GM23248 (cell line): ENCODE measurements at regions not wholly inside any gene's neighbourhood (a gene's known extent, or its start where the extent isn't known, plus 50 kb on each side); places are given as distances from the start of the nearest gene placed in this dataset.
A peak's percentile ranks its signal among the peaks of the same experiment; 100 is the strongest.

Source experiments
- DNase-seq: peaks from one replicate; pipeline ENCODE4 v3.0.0-alpha.2; 2015
- H2AFZ ChIP-seq: fragments of 200-600 bp; sonication (generic); 2 replicates; pipeline ENCODE4 v1.6.1; 2016; ENCODE audit warnings: antibody characterized with exemption
- H3F3A ChIP-seq: fragments of 200-600 bp; sonication (generic); 2 replicates; pipeline ENCODE4 v1.6.1; 2016; ENCODE audit warnings: mild to moderate bottlenecking, antibody characterized with exemption, mixed run types; ENCODE audit not compliant: insufficient read depth
- H3K27ac ChIP-seq: fragments of 200-600 bp; sonication (generic); 2 replicates; pipeline ENCODE4 v1.5.1; 2016; ENCODE audit warnings: mild to moderate bottlenecking
- H3K27me3 ChIP-seq: fragments of 200-600 bp; sonication (generic); replicated peaks from 2 replicates; pipeline ENCODE4 v1.6.1; 2016; ENCODE audit warnings: mild to moderate bottlenecking; ENCODE audit not compliant: insufficient read depth
- H3K36me3 ChIP-seq: fragments of 200-600 bp; sonication (generic); 2 replicates; pipeline ENCODE4 v1.6.1; 2016; ENCODE audit warnings: low read depth, mild to moderate bottlenecking
- H3K4me1 ChIP-seq: fragments of 200-600 bp; sonication (generic); 2 replicates; pipeline ENCODE4 v1.6.1; 2016; ENCODE audit warnings: mild to moderate bottlenecking; ENCODE audit not compliant: insufficient read depth
- H3K4me2 ChIP-seq: fragments of 200-600 bp; sonication (generic); one replicate; pipeline ENCODE4 v1.6.1; 2016; ENCODE audit warnings: mild to moderate bottlenecking; ENCODE audit not compliant: unreplicated experiment
- H3K4me3 ChIP-seq: fragments of 200-600 bp; sonication (generic); 2 replicates; pipeline ENCODE4 v1.5.1; 2016; ENCODE audit warnings: mild to moderate bottlenecking
- H3K79me2 ChIP-seq: fragments of 200-600 bp; sonication (generic); 2 replicates; pipeline ENCODE4 v1.6.1; 2016; ENCODE audit warnings: mild to moderate bottlenecking; ENCODE audit not compliant: insufficient read depth
- H3K9ac ChIP-seq: fragments of 200-600 bp; sonication (generic); 2 replicates; pipeline ENCODE4 v1.6.1; 2016; ENCODE audit warnings: mild to moderate bottlenecking
- H3K9me2 ChIP-seq: fragments of 200-600 bp; sonication (generic); 2 replicates; pipeline ENCODE4 v1.6.1; 2016; ENCODE audit warnings: mixed run types, mild to moderate bottlenecking, moderate library complexity; ENCODE audit not compliant: insufficient read depth
- H3K9me3 ChIP-seq: fragments of 200-600 bp; sonication (generic); one replicate; pipeline ENCODE4 v1.6.1; 2017; ENCODE audit warnings: low read depth
- H4K20me1 ChIP-seq: fragments of 200-600 bp; sonication (generic); 2 replicates; pipeline ENCODE4 v1.6.0; 2016; ENCODE audit not compliant: insufficient read depth
- EZH2 ChIP-seq: fragments of 200-600 bp; sonication (generic); IDR thresholded peaks from 2 replicates; pipeline ENCODE4 v1.6.1; 2018; ENCODE audit warnings: antibody characterized with exemption, mild to moderate bottlenecking; ENCODE audit not compliant: insufficient read depth, poor library complexity, severe bottlenecking
- EZH2phosphoT487 ChIP-seq: fragments of 200-600 bp; sonication (generic); IDR thresholded peaks from 2 replicates; pipeline ENCODE4 v1.6.1; 2018; ENCODE audit warnings: antibody characterized with exemption, moderate library complexity, mild to moderate bottlenecking, low read depth; ENCODE audit not compliant: insufficient read depth
- WGBS, 2 experiments: methylation state at CpG; one replicate each; pipeline ENCODE4 v1.1.6; 2015 to 2017; ENCODE audit warnings: low lambda C conversion rate in 2 of 2, low coverage in 1 of 2; ENCODE audit errors: missing lambda C conversion rate in 2 of 2; 5-methylcytosine and 5-hydroxymethylcytosine counted together
- in situ Hi-C: fragments of 300-500 bp; cut with MboI; formaldehyde crosslinking; loops from 2 replicates; pipeline ENCODE4 v1.15.0; 2020

DNA sequence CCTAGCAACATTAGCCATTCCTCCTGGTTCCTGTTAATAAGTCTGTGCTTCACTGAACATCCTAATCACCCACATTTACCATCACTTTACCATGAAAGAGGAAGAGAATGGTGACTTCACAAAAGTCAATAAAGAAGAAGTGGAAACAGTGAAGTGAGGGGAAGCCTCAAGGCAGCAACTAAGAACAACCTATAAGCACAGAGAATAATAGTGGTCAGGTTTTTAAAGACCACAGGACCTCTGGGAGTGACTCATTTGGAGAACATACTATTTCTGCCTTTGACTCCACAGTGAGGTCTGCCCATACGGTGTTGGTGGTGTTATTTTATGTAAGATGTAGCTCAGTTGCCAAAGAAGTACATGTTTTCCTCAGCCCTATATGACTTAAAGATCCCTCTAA, 86.0 kb upstream of the TET2 start:
- H3K4me1 ChIP-seq, result no peaks in the 10 kb centered on the region; the same call in 1 of the 2 replicates
- no peak overlapping the region for H3K27ac ChIP-seq
- in situ Hi-C loops, result no loop called here
- no peaks in the 10 kb centered on the region for H4K20me1 ChIP-seq
- H3K36me3 ChIP-seq, result no peaks in the 10 kb centered on the region
- TF ChIP-seq EZH2, result no peak
- TF ChIP-seq EZH2phosphoT487, result no peak
- no peak overlapping the region for H2AFZ ChIP-seq
- no peaks in the 10 kb centered on the region for H3K9me3 ChIP-seq
- H3K9ac ChIP-seq, result no peak overlapping the region
- H3K79me2 ChIP-seq, result no peaks in the 10 kb centered on the region
- no peak for DNase-seq
- H3K9me2 ChIP-seq, result no peaks in the 10 kb centered on the region
- no peak overlapping the region for H3K4me2 ChIP-seq
- WGBS, 2 experiments, result 7 to 14% methylated on average over 1 of the region's 1 CpG
- H3K4me3 ChIP-seq, result no peak overlapping the region
- H3F3A ChIP-seq, result no peaks in the 10 kb centered on the region
- no peaks in the 10 kb centered on the region for H3K27me3 ChIP-seq

DNA sequence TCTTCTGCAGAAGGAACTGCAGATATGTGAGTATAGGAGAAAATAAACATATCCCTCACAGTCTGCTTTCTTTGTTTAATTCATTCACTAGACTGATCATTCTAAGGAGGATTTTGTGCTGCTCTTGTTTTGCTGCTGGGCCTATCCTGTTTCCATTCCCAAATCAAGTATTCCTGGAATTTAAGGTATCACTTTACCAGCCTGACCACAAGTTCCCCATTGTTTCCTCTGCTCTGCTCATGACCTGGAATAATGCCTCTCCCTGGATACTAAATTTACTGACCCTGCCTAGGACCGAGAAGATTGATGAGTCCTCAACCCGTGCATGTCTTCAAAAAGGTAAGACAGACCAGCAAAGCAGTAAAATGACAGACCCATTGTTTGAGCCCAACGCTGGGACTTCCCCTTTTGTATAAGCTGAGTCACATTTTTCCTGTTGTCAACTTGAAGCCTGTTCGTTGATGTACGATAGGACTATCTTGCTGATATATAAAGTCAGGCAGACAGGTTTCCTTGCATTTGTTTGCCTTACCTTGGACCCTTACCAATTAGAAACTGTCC, 85.5 kb upstream of the TET2 start:
- no peak overlapping the region for H3K4me2 ChIP-seq
- no peaks in the 10 kb centered on the region for H3K36me3 ChIP-seq
- in situ Hi-C loops, result no loop called here
- no peaks in the 10 kb centered on the region for H3K27me3 ChIP-seq
- H3K79me2 ChIP-seq, result no peaks in the 10 kb centered on the region
- no peaks in the 10 kb centered on the region; the same call in 1 of the 2 replicates for H3K4me1 ChIP-seq
- WGBS, 2 experiments, result 30 to 31% methylated on average over 5 of the region's 5 CpGs
- H4K20me1 ChIP-seq, result no peaks in the 10 kb centered on the region
- no peak overlapping the region for H3K4me3 ChIP-seq
- H3K9me2 ChIP-seq, result no peaks in the 10 kb centered on the region
- DNase-seq, result no peak
- no peak overlapping the region for H2AFZ ChIP-seq
- TF ChIP-seq EZH2phosphoT487 (no peak), EZH2 (no peak)
- H3K9me3 ChIP-seq, result no peaks in the 10 kb centered on the region
- no peaks in the 10 kb centered on the region for H3F3A ChIP-seq
- H3K9ac ChIP-seq, result no peak overlapping the region
- H3K27ac ChIP-seq, result no peak overlapping the region

DNA sequence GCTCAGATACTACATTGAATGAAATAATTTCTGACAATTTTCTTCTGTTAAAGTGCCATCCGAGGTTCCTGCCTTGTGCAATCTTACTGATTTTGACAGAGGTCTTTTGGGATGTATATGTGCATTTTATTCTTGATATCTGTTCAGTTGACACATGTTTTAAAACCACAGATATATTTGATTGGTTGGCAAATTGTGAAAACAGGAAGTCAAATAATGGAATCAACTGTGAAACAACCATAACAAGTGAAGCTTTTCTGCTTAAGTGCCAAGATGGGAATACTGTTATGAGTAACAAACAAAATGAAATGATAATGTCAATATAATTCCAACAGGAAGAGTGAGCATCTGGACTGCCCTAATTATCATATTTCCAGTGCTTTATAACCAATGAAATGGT, 84.9 kb upstream of the TET2 start:
- Histone ChIP-seq H3K27me3 (no peaks in the 10 kb centered on the region), H3K4me2 (no peak overlapping the region), H4K20me1 (no peaks in the 10 kb centered on the region), H3K36me3 (no peaks in the 10 kb centered on the region), H3K9ac (no peak overlapping the region), H3K79me2 (no peaks in the 10 kb centered on the region), H3K27ac (no peak overlapping the region), H3K9me3 (no peaks in the 10 kb centered on the region), H3F3A (no peaks in the 10 kb centered on the region), H2AFZ (no peak overlapping the region), H3K9me2 (no peaks in the 10 kb centered on the region), H3K4me3 (no peak overlapping the region), H3K4me1 (no peaks in the 10 kb centered on the region; the same call in 1 of the 2 replicates)
- TF ChIP-seq EZH2 (no peak), EZH2phosphoT487 (no peak)
- 4 to 10% methylated on average over 1 of the region's 1 CpG for WGBS, 2 experiments
- in situ Hi-C loops, result no loop called here
- no peak for DNase-seq

DNA sequence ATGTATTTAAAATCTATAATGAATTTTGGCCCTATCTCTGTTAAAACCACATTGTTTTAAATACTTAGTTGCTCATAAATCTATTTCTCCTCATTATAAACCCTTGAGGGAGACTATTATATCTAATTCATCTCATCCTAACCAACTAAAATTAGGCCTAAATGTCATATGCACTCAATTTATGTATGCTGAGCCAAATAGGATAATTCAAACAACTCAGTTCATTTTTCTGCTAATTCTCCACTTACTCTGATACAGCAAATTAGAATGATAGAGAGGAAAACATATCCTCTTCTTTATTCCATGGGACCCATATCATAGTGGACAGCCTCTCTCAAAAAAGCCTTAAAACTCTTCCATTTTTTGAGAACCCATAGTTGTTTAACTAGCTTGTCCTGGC, 80.3 kb upstream of the TET2 start:
- in situ Hi-C loops, result no loop called here
- no peaks in the 10 kb centered on the region for H3K79me2 ChIP-seq
- TF ChIP-seq EZH2 (no peak), EZH2phosphoT487 (no peak)
- H3K4me1 ChIP-seq, result no peaks in the 10 kb centered on the region; the same call in 1 of the 2 replicates
- no peaks in the 10 kb centered on the region for H3K9me2 ChIP-seq
- H3K27ac ChIP-seq, result no peak overlapping the region
- no peak for DNase-seq
- no peaks in the 10 kb centered on the region for H3K9me3 ChIP-seq
- no peak overlapping the region for H3K4me2 ChIP-seq
- H4K20me1 ChIP-seq, result no peaks in the 10 kb centered on the region
- no peaks in the 10 kb centered on the region for H3F3A ChIP-seq
- no peak overlapping the region for H3K9ac ChIP-seq
- H3K4me3 ChIP-seq, result no peak overlapping the region
- no peaks in the 10 kb centered on the region for H3K36me3 ChIP-seq
- no peaks in the 10 kb centered on the region for H3K27me3 ChIP-seq
- H2AFZ ChIP-seq, result no peak overlapping the region

DNA sequence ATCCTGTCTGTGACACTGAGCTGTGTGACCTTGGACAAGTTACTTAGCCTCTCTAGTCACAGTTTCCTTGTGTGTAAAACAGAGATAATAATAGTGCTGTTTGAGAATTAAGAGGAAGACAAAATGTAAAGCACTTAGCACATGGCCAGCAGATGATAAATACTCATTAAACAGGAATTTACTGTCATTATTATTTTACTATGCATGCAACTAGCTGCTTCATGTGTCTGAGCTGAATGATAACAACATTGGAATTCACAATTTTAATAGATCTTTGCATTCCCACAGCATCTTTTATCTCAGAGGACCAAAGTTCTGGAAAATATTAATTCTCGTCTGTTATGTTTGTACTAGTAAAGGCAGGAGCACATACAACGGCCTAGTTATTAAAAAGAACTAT, 79.2 kb upstream of the TET2 start:
- no peak for DNase-seq
- Histone ChIP-seq H3K27me3 (no peaks in the 10 kb centered on the region), H3K4me3 (no peak overlapping the region), H4K20me1 (no peaks in the 10 kb centered on the region), H3F3A (no peaks in the 10 kb centered on the region), H3K36me3 (no peaks in the 10 kb centered on the region), H3K27ac (no peak overlapping the region), H3K9me2 (no peaks in the 10 kb centered on the region), H3K9me3 (no peaks in the 10 kb centered on the region), H3K4me2 (no peak overlapping the region), H3K9ac (no peak overlapping the region), H2AFZ (peak overlapping the region; percentile 17; the same call in 1 of the 2 replicates), H3K79me2 (no peaks in the 10 kb centered on the region), H3K4me1 (no peaks in the 10 kb centered on the region)
- in situ Hi-C loops, result no loop called here
- WGBS, 2 experiments, result 13 to 14% methylated on average over 2 of the region's 2 CpGs
- no peak for TF ChIP-seq EZH2phosphoT487
- no peak for TF ChIP-seq EZH2
